Stimulated activated CD4-positive, alpha-beta T cell treated with anti-CD3 and anti-CD28 coated beads, Interleukin-12 subunit alpha, Interleukin-12 subunit beta, amount 100 ng/mL, for 24 hours (primary cell): ENCODE measurements at regions not wholly inside any gene's neighbourhood (a gene's known extent, or its start where the extent isn't known, plus 50 kb on each side); places are given as distances from the start of the nearest gene placed in this dataset.

ENCODE experiments used
- DNase-seq, 2 experiments: peaks; one replicate each; pipeline ENCODE4 v3.0.0-alpha.2; 2020; ENCODE audit warnings: low read depth in 2 of 2

- no peak for DNase-seq
These were observed 175.0 kb upstream of the HS3ST1 start for GRCh38 chr4:11603591-11604194.

- no peak for DNase-seq
These were observed 174.1 kb upstream of the HS3ST1 start for GRCh38 chr4:11602606-11603340.

- no peak for DNase-seq
These were observed 170.4 kb upstream of the HS3ST1 start for GRCh38 chr4:11599064-11599463.

- no peak for DNase-seq
These were observed 169.9 kb upstream of the HS3ST1 start for GRCh38 chr4:11598591-11598990.

GRCh38 chr4:11597506-11597905 lies 168.8 kb upstream of the HS3ST1 start:
- DNase-seq, result no peak

GRCh38 chr4:11596989-11597388 lies 168.3 kb upstream of the HS3ST1 start:
- no peak for DNase-seq

GRCh38 chr4:11593576-11594116 lies 165.0 kb upstream of the HS3ST1 start:
- no peak for DNase-seq

GRCh38 chr4:11592276-11592675 lies 163.6 kb upstream of the HS3ST1 start:
- DNase-seq, result no peak

GRCh38 chr4:11590132-11590531 lies 161.4 kb upstream of the HS3ST1 start:
- DNase-seq, result no peak

- no peak for DNase-seq
These were observed 161.0 kb upstream of the HS3ST1 start for GRCh38 chr4:11589676-11590075.

- DNase-seq, result no peak
These were observed 159.1 kb upstream of the HS3ST1 start for GRCh38 chr4:11587797-11588196.

GRCh38 chr4:11585506-11585905 lies 156.8 kb upstream of the HS3ST1 start:
- DNase-seq, result no peak

- no peak for DNase-seq
These were observed 139.8 kb upstream of the HS3ST1 start for GRCh38 chr4:11568511-11568910.

GRCh38 chr4:11566444-11567022 lies 137.8 kb upstream of the HS3ST1 start:
- no peak for DNase-seq

- no peak for DNase-seq
These were observed 137.2 kb upstream of the HS3ST1 start for GRCh38 chr4:11565899-11566298.

- no peak for DNase-seq
These were observed 136.5 kb upstream of the HS3ST1 start for GRCh38 chr4:11565213-11565612.

GRCh38 chr4:11564021-11564420 lies 135.3 kb upstream of the HS3ST1 start:
- DNase-seq, result no peak

- DNase-seq, result no peak
These were observed 120.8 kb upstream of the HS3ST1 start for GRCh38 chr4:11549525-11549924.

- DNase-seq, result no peak
These were observed 119.9 kb upstream of the HS3ST1 start for GRCh38 chr4:11548597-11549082.

GRCh38 chr4:11546391-11547175 lies 117.9 kb upstream of the HS3ST1 start:
- no peak for DNase-seq

GRCh38 chr4:11545651-11546050 lies 117.0 kb upstream of the HS3ST1 start:
- no peak for DNase-seq

- no peak for DNase-seq
These were observed 115.5 kb upstream of the HS3ST1 start for GRCh38 chr4:11544211-11544610.
